ENCODE measurements at regions not wholly inside any gene's neighbourhood (a gene's known extent, or its start where the extent isn't known, plus 50 kb on each side); places are given as distances from the start of the nearest gene placed in this dataset.

GRCh38 chr6:99136488-99136887 is 188.7 kb upstream of the FBXL4 start:
- no TSS peak for BruUV-seq (replicated peaks)
- TF ChIP-seq ATF7 (IDR thresholded peaks at IDR 0.05) = peak; percentile 25; the same call in 1 of the 2 replicates
- no peak for TF ChIP-seq ATF7 (CRISPR knock-in tag; IDR thresholded peaks at IDR 0.05)
- TF ChIP-seq ZFY (CRISPR knock-in tag; IDR thresholded peaks at IDR 0.05) = no peak
- no peaks in the 10 kb centered on the region for H3K9me3 ChIP-seq (ENCODE audit: low read length)
- no peak overlapping the region for H3K4me3 ChIP-seq (replicated peaks in 1 of 3; ENCODE audit: insufficient read depth in 1 of 3, low read depth in 2 of 3, low read length in 3 of 3)
- ATAC-seq = no peak
- ChIA-PET CTCF (ENCODE audit: low intra/inter-chr PET ratio, low total read pairs) (no interaction called here), POLR2A (no interaction called here)
- H4K20me1 ChIP-seq (ENCODE audit: insufficient read depth, low read length) = no peaks in the 10 kb centered on the region
- 1% methylated on average over 3 of the region's 3 CpGs for WGBS (ENCODE audit: low lambda C conversion rate)
- no peaks in the 10 kb centered on the region for H3K36me3 ChIP-seq (replicated peaks in 1 of 2; ENCODE audit: control insufficient read depth in 1 of 2, insufficient read depth in 2 of 2, low read length in 2 of 2)
- no peak overlapping the region for H2AFZ ChIP-seq (ENCODE audit: low read length)
- no peak overlapping the region for H3K27ac ChIP-seq (ENCODE audit: extremely low read length, insufficient read depth, low read length)
- no peak for FAIRE-seq
- peaks cover 0 to 6% of the 10 kb centered on the region in 2 experiments; a peak in 1 of 5 replicates for H3K27me3 ChIP-seq (ENCODE audit: control insufficient read depth in 1 of 2, insufficient read depth in 2 of 2, low read length in 2 of 2)
- H3K4me2 ChIP-seq (ENCODE audit: low read depth, low read length) = no peak overlapping the region
- H3K4me1 ChIP-seq (ENCODE audit: insufficient read depth, low read length) = peaks cover 1% of the 10 kb centered on the region; the same call in 1 of the 2 replicates
- DNase-seq (ENCODE audit: low spot score) = no peak
- in situ Hi-C loops (cut with HindIII; ENCODE audit: extremely low pct_ligation_motif_present, low pct_unique_long_range_greater_than_20kb) = no loop called here
- intact Hi-C loops (cut with micrococcal nuclease; ENCODE audit: unreplicated experiment) = no loop called here
- no peaks in the 10 kb centered on the region for H3K79me2 ChIP-seq (ENCODE audit: insufficient read depth, low read length)
- no peak overlapping the region for H3K9ac ChIP-seq (ENCODE audit: insufficient read depth, low read depth, low read length)

GRCh38 chr6:99132026-99132635 is 184.4 kb upstream of the FBXL4 start:
- no peak overlapping the region for H3K27ac ChIP-seq (ENCODE audit: extremely low read length, insufficient read depth, low read length)
- no peaks in the 10 kb centered on the region for H3K9me3 ChIP-seq (ENCODE audit: low read length)
- no peak overlapping the region for H3K4me3 ChIP-seq (replicated peaks in 1 of 3; ENCODE audit: insufficient read depth in 1 of 3, low read depth in 2 of 3, low read length in 3 of 3)
- in situ Hi-C loops (cut with HindIII; ENCODE audit: extremely low pct_ligation_motif_present, low pct_unique_long_range_greater_than_20kb) (no loop called here), intact Hi-C loops (cut with micrococcal nuclease; ENCODE audit: unreplicated experiment) (no loop called here)
- FAIRE-seq (no peak), ATAC-seq (no peak), DNase-seq (ENCODE audit: low spot score) (no peak)
- ChIA-PET POLR2A (no interaction called here), CTCF (ENCODE audit: low intra/inter-chr PET ratio, low total read pairs) (no interaction called here)
- no peaks in the 10 kb centered on the region for H3K36me3 ChIP-seq (replicated peaks in 1 of 2; ENCODE audit: control insufficient read depth in 1 of 2, insufficient read depth in 2 of 2, low read length in 2 of 2)
- H3K27me3 ChIP-seq (ENCODE audit: control insufficient read depth in 1 of 2, insufficient read depth in 2 of 2, low read length in 2 of 2) = no peaks in the 10 kb centered on the region
- H3K9ac ChIP-seq (ENCODE audit: insufficient read depth, low read depth, low read length) = no peak overlapping the region
- peaks cover 7% of the 10 kb centered on the region; the same call in 1 of the 2 replicates for H3K4me1 ChIP-seq (ENCODE audit: insufficient read depth, low read length)
- H2AFZ ChIP-seq (ENCODE audit: low read length) = no peak overlapping the region
- 3% methylated on average over 2 of the region's 4 CpGs for WGBS (ENCODE audit: low lambda C conversion rate)
- H4K20me1 ChIP-seq (ENCODE audit: insufficient read depth, low read length) = no peaks in the 10 kb centered on the region
- H3K79me2 ChIP-seq (ENCODE audit: insufficient read depth, low read length) = no peaks in the 10 kb centered on the region
- no TSS peak for BruUV-seq (replicated peaks)
- H3K4me2 ChIP-seq (ENCODE audit: low read depth, low read length) = no peak overlapping the region
- TF ChIP-seq ZBTB26 (CRISPR knock-in tag; IDR thresholded peaks at IDR 0.05; ENCODE audit: borderline replicate concordance) (no peak), GFI1 (CRISPR knock-in tag; IDR thresholded peaks at IDR 0.05; ENCODE audit: borderline replicate concordance) (no peak), E2F5 (CRISPR knock-in tag; conservative IDR thresholded peaks at IDR 0.05) (no peak), RARA (CRISPR knock-in tag; IDR thresholded peaks at IDR 0.05) (no peak), FOSL2 (CRISPR knock-in tag; IDR thresholded peaks at IDR 0.05) (no peak), ZNF414 (CRISPR knock-in tag; IDR thresholded peaks at IDR 0.05) (no peak), EP300 (IDR thresholded peaks at IDR 0.05; ENCODE audit: low read depth in 2 of 2, low read length in 2 of 2) (no peak), EP300 (CRISPR knock-in tag; IDR thresholded peaks at IDR 0.05; ENCODE audit: borderline replicate concordance) (no peak), KDM2A (CRISPR knock-in tag; IDR thresholded peaks at IDR 0.05; ENCODE audit: borderline replicate concordance, low read depth) (no peak), ZNF143 (CRISPR knock-in tag; IDR thresholded peaks at IDR 0.05) (no peak), FOSL1 (CRISPR knock-in tag; IDR thresholded peaks at IDR 0.05; ENCODE audit: borderline replicate concordance) (no peak)
